Neural cell (in vitro differentiated cells): ENCODE measurements at regions not wholly inside any gene's neighbourhood (a gene's known extent, or its start where the extent isn't known, plus 50 kb on each side); places are given as distances from the start of the nearest gene placed in this dataset.

Experiments
- CTCF ChIP-seq: fragments of 450-650 bp; IDR thresholded peaks from 2 replicates; pipeline ENCODE4 v1.5.1; 2014; ENCODE audit warnings: antibody characterized with exemption, mild to moderate bottlenecking, moderate library complexity; ENCODE audit not compliant: poor library complexity, severe bottlenecking
- EP300 ChIP-seq: fragments of 450-650 bp; conservative IDR thresholded peaks from 2 replicates; pipeline ENCODE4 v1.6.1; 2014; ENCODE audit warnings: antibody characterized with exemption, mild to moderate bottlenecking, moderate library complexity; ENCODE audit not compliant: poor library complexity, severe bottlenecking
- EZH2 ChIP-seq: fragments of 200-600, 300-800 bp; shearing (Covaris generic), sonication (generic); IDR thresholded peaks from 2 replicates; pipeline ENCODE4 v1.6.1; 2014; ENCODE audit warnings: antibody characterized with exemption, low read length, borderline replicate concordance, mild to moderate bottlenecking; ENCODE audit not compliant: insufficient read depth, poor library complexity, severe bottlenecking
- MXI1 ChIP-seq: fragments of 450-650 bp; conservative IDR thresholded peaks from 2 replicates; pipeline ENCODE4 v1.6.1; 2014; ENCODE audit warnings: antibody characterized with exemption, mild to moderate bottlenecking; ENCODE audit not compliant: poor library complexity, severe bottlenecking
- POLR2AphosphoS5 ChIP-seq: IDR thresholded peaks from 2 replicates; pipeline ENCODE4 v1.6.1; 2012
- RAD21 ChIP-seq: fragments of 450-650 bp; conservative IDR thresholded peaks from 2 replicates; pipeline ENCODE4 v1.6.1; 2014; ENCODE audit warnings: antibody characterized with exemption, mild to moderate bottlenecking, moderate library complexity
- REST ChIP-seq: IDR thresholded peaks from 2 replicates; pipeline ENCODE4 v1.6.1; 2012; ENCODE audit warnings: borderline replicate concordance
- SMC3 ChIP-seq: fragments of 450-650 bp; conservative IDR thresholded peaks from 2 replicates; pipeline ENCODE4 v1.6.1; 2014; ENCODE audit warnings: antibody characterized with exemption, mild to moderate bottlenecking, moderate library complexity; ENCODE audit not compliant: poor library complexity
- TAF1 ChIP-seq: IDR thresholded peaks from 2 replicates; pipeline ENCODE4 v1.6.1; 2012; ENCODE audit warnings: low read depth

DNA sequence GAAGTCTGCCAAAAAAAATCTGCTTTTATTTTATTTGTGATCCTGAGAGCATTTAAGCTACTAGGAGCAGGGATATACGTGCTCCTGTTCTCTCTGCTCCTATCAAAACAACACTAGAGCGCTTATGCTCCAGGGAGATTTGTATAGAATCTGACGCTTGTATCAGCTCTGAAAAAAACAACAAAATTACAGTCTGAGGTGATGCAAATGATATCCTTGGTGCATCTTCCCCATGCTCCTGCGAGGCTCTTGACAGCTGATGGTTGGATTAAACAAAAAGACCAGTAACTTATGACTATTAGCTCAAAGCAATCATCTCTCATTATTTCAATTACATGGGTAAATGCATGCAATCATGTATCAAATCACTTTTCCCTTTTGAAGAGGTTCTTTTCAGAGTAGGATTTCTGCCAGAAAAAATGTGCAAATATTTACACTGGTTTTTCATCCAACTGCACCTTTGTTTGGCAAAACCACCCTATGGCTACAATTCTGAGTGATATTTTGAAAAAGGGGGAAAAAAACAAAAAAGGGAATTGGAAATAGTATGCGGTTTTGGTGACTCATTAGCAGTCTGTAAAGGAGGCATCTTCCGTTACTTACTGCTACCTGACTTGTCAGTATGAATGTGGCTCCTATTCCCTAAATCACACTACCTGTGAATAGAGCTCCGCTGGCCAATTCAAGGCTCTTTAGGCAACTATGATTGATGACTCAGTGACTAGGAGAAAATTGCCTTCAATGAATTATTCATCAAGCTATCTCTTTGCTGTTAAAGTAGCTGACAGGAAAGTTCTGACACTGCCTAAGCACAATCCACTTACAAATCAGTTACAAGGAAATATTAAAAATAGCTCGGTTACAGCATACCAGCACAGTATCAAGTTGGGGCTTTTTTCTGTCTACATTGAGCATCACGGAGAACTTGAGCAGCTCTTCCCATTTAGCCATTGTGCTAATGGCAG, 450.0 kb downstream of the FOXG1 start:
- TF ChIP-seq CTCF (no peak), POLR2AphosphoS5 (peak; percentile 88), REST (peak; percentile 19), EP300 (peak; percentile 94), TAF1 (peak; percentile 53), RAD21 (peak; percentile 37), EZH2 (no peak), MXI1 (no peak), SMC3 (peak; percentile 24)
